Heart left ventricle (tissue), 16 donors: ENCODE measurements at regions not wholly inside any gene's neighbourhood (a gene's known extent, or its start where the extent isn't known, plus 50 kb on each side); places are given as distances from the start of the nearest gene placed in this dataset.

Experiments used
- ATAC-seq, 4 donors: fragments of 200-7000 bp; cut with Tn5 transposase; one replicate each; pipeline ENCODE4 v1.9.1; 2020 to 2022; ENCODE audit warnings: moderate library complexity in 4 of 4, mild to moderate bottlenecking in 3 of 4, moderate number of reproducible peaks in 1 of 4
- DNase-seq, 5 donors: peaks; one replicate each; pipeline ENCODE4 v3.0.0-alpha.2; 2020
- H3K27ac ChIP-seq, 12 donors: fragments of 200-600 bp; sonication (generic) in 4 of 12; one replicate each; pipeline versions ENCODE4 v1.5.0 to v1.8.0; 2016 to 2022; ENCODE audit warnings: mild to moderate bottlenecking in 2 of 12
- H3K27me3 ChIP-seq, 9 donors: fragments of 200-600 bp; sonication (generic) in 2 of 9; one replicate each; pipeline versions ENCODE4 v1.5.1 to v1.8.0; 2016 to 2022; ENCODE audit warnings: mild to moderate bottlenecking in 3 of 9
- H3K36me3 ChIP-seq, 9 donors: fragments of 200-600 bp; sonication (generic) in 2 of 9; one replicate each; pipeline versions ENCODE4 v1.5.0 to v1.8.0; 2018 to 2022; ENCODE audit warnings: mild to moderate bottlenecking in 2 of 9
- H3K4me1 ChIP-seq, 12 donors: fragments of 200-600 bp; sonication (generic) in 4 of 12; one replicate each; pipeline versions ENCODE4 v1.5.0 to v1.8.0; 2016 to 2022; ENCODE audit warnings: mild to moderate bottlenecking in 3 of 12
- H3K4me3 ChIP-seq, 12 donors: fragments of 200-600 bp; sonication (generic) in 4 of 12; one replicate each; pipeline versions ENCODE4 v1.5.0 to v1.8.0; 2017 to 2022; ENCODE audit warnings: mild to moderate bottlenecking in 9 of 12, moderate library complexity in 4 of 12
- H3K9me3 ChIP-seq, 12 donors: fragments of 200-600 bp; sonication (generic) in 4 of 12; one replicate each; pipeline versions ENCODE4 v1.5.0 to v1.8.0; 2016 to 2022; ENCODE audit warnings: mild to moderate bottlenecking in 1 of 12
- CTCF ChIP-seq, 12 donors: fragments of 200-600 bp; sonication (generic) in 4 of 12; IDR thresholded peaks; one replicate each; pipeline versions ENCODE4 v1.5.0 to v1.8.0; 2018 to 2022; ENCODE audit warnings: antibody characterized with exemption in 12 of 12, mild to moderate bottlenecking in 5 of 12
- POLR2A ChIP-seq, 2 donors: fragments of 450-650 bp; IDR thresholded peaks; one replicate each; pipeline ENCODE4 v1.6.1; 2017; ENCODE audit warnings: antibody characterized with exemption in 2 of 2, mild to moderate bottlenecking in 2 of 2, moderate library complexity in 2 of 2
- WGBS, 4 donors: extraction: QIAGEN DNeasy Blood & Tissue Kit in 2 of 4; methylation state at CpG; one replicate each; pipeline versions ENCODE4 v1.1.5 to v1.1.7; 2013 to 2018; 5-methylcytosine and 5-hydroxymethylcytosine counted together
- intact Hi-C, 10 donors: fragments of 100-400 bp; cut with DNase I; formaldehyde crosslinking; loops; one replicate each; pipeline versions ENCODE4 v1.11.1 to v1.14.2; 2022
- donor health status: ischemic (EF 13 %, LVEDD 7.1; RV severe dilation, severe dysfunction).
- donor health status: healthy with polysubstance abuse.
- donor health status: DM: no; HTN: yes; CAD: no.
- donor health status: DM: no; HTN: no; CAD: no.
- donor health status: ischemic (EF 25% LVEDD 6.9; RV normal size, moderate dysfunction).
- donor health status: ischemic (EF 25% LVEDD 5.7; RV mildly dilated, moderate dysfunction).
- donor health status: healthy.
- donor health status: DM: yes; HTN: yes; CAD: no.
- donor health status: ischemic (EF 35%, LVEDD 5.7; RV mildly dilated, moderate dysfunction).
- donor health status: nonischemic (EF 11% LVEDD 7.7; RV severe dilation, severe dysfunction).
- donor health status: DM: yes; HTN: yes; CAD: no.
- donor health status: PGD.
- donor health status: ischemic (EF 29% LVEDD 5.4; RV normal size, mild dysfunction).
- donor health status: nonischemic (EF 23%, LVEDD 6.1; RV moderate dilation, normal function).

GRCh38 chr5:35282810-35283209 is 52.5 kb upstream of the PRLR start:
- H3K9me3 ChIP-seq = peaks cover 0 to 10% (median 0%) of the 10 kb centered on the region in 12 donors
- no peak for TF ChIP-seq CTCF (IDR thresholded peaks at IDR 0.05)
- no peak for TF ChIP-seq POLR2A (IDR thresholded peaks at IDR 0.05)
- intact Hi-C loops = no loop called here
- DNase-seq = no peak
- WGBS, 4 donors = 45 to 67% (median 60%) methylated on average over 1 of the region's 1 CpG
- H3K36me3 ChIP-seq = no peaks in the 10 kb centered on the region
- H3K4me1 ChIP-seq = no peaks in the 10 kb centered on the region
- no peak for ATAC-seq
- H3K4me3 ChIP-seq = no peak overlapping the region
- H3K27me3 ChIP-seq = no peaks in the 10 kb centered on the region
- H3K27ac ChIP-seq = no peak overlapping the region

GRCh38 chr5:35281613-35282012 is 51.3 kb upstream of the PRLR start:
- Histone ChIP-seq H3K27me3 (no peaks in the 10 kb centered on the region), H3K4me3 (no peak overlapping the region), H3K9me3 (peaks cover 0 to 10% (median 0%) of the 10 kb centered on the region in 12 donors), H3K27ac (no peak overlapping the region), H3K36me3 (no peaks in the 10 kb centered on the region), H3K4me1 (no peaks in the 10 kb centered on the region)
- intact Hi-C loops = no loop called here
- TF ChIP-seq POLR2A (IDR thresholded peaks at IDR 0.05) (no peak), CTCF (IDR thresholded peaks at IDR 0.05) (no peak)
- 59 to 63% (median 61%) methylated on average over 2 of the region's 2 CpGs for WGBS, 4 donors
- ATAC-seq = no peak
- DNase-seq = no peak
